PC-3 (cell line): ENCODE measurements at regions not wholly inside any gene's neighbourhood (a gene's known extent, or its start where the extent isn't known, plus 50 kb on each side); places are given as distances from the start of the nearest gene placed in this dataset.

ENCODE experiments used
- ATAC-seq: fragments of 200-7000 bp; cut with Tn5 transposase; 2 replicates; pipeline ENCODE4 v1.9.1; 2020; ENCODE audit warnings: mild to moderate bottlenecking, moderate library complexity
- BruUV-seq: library from RNA; stranded (reverse); fragments of 400-500 nt; replicated peaks from 2 replicates; lab custom pipeline; 2021; lab: Mats Ljungman, UMichigan
- CTCF ChIA-PET: fragments of 300-600 bp; sonication (Branson Sonifier 250); formaldehyde crosslinking; loops from one replicate; lab custom pipeline; 2022; ENCODE audit warnings: antibody characterized with exemption; lab: Charles Lee
- POLR2A ChIA-PET: fragments of 300-600 bp; sonication (Branson Sonifier 250); formaldehyde crosslinking; loops from one replicate; lab custom pipeline; 2022; ENCODE audit warnings: antibody characterized with exemption; ENCODE audit not compliant: unreplicated experiment; lab: Charles Lee
- DNase-seq: peaks from one replicate; pipeline ENCODE4 v3.0.0-alpha.2; 2015
- H2AFZ ChIP-seq: fragments of 300-600 bp; sonication (generic); 2 replicates; pipeline ENCODE4 v1.6.0; 2016; ENCODE audit warnings: antibody characterized with exemption, low read length
- H3F3A ChIP-seq: fragments of 300-600 bp; sonication (generic); one replicate; pipeline ENCODE4 v1.6.0; 2017; ENCODE audit warnings: antibody characterized with exemption, low read length, control low read depth, mild to moderate bottlenecking; ENCODE audit not compliant: unreplicated experiment
- H3K27ac ChIP-seq: fragments of 300-600 bp; sonication (generic); 2 replicates; pipeline ENCODE4 v1.5.1; 2016; ENCODE audit warnings: mild to moderate bottlenecking, low read length
- H3K27me3 ChIP-seq: fragments of 300-600 bp; sonication (generic); 2 replicates; pipeline ENCODE4 v1.6.1; 2016; ENCODE audit warnings: low read length, mixed read lengths
- H3K36me3 ChIP-seq: fragments of 300-600 bp; sonication (generic); 2 replicates; pipeline ENCODE4 v1.6.1; 2016; ENCODE audit warnings: low read depth, mixed run types, low read length, mixed read lengths
- H3K4me1 ChIP-seq: fragments of 300-600 bp; sonication (generic); 2 replicates; pipeline ENCODE4 v1.5.1; 2016; ENCODE audit warnings: low read length; ENCODE audit not compliant: insufficient read depth
- H3K4me2 ChIP-seq: fragments of 300-600 bp; sonication (generic); 2 replicates; pipeline ENCODE4 v1.6.0; 2016; ENCODE audit warnings: low read length
- H3K4me3 ChIP-seq: fragments of 300-600 bp; sonication (generic); 2 replicates; pipeline ENCODE4 v1.5.1; 2016; ENCODE audit warnings: mild to moderate bottlenecking, low read length, mixed read lengths
- H3K79me2 ChIP-seq: fragments of 300-600 bp; sonication (generic); 2 replicates; pipeline ENCODE4 v1.6.1; 2017; ENCODE audit warnings: low read length, mixed read lengths
- H3K9ac ChIP-seq: fragments of 300-600 bp; sonication (generic); 2 replicates; pipeline ENCODE4 v1.6.0; 2016; ENCODE audit warnings: mild to moderate bottlenecking, low read length
- H3K9me2 ChIP-seq: fragments of 300-600 bp; sonication (generic); replicated peaks from 2 replicates; pipeline ENCODE4 v1.6.1; 2016; ENCODE audit warnings: mixed run types, low read length, mixed read lengths
- H3K9me3 ChIP-seq: fragments of 300-600 bp; sonication (generic); 2 replicates; pipeline ENCODE4 v1.6.1; 2016; ENCODE audit warnings: low read length, mixed read lengths
- H4K20me1 ChIP-seq: fragments of 300-600 bp; sonication (generic); 2 replicates; pipeline ENCODE4 v1.6.1; 2016; ENCODE audit warnings: low read length, mixed read lengths
- CTCF ChIP-seq: fragments of 300-600 bp; sonication (generic); conservative IDR thresholded peaks from 2 replicates; pipeline ENCODE4 v1.5.1; 2017; ENCODE audit warnings: antibody characterized with exemption, low read depth, mild to moderate bottlenecking, low read length
- EZH2 ChIP-seq: fragments of 300-600 bp; sonication (generic); IDR thresholded peaks from one replicate; pipeline ENCODE4 v1.6.1; 2017; ENCODE audit warnings: antibody characterized with exemption, mild to moderate bottlenecking, low read length; ENCODE audit not compliant: unreplicated experiment
- EZH2phosphoT487 ChIP-seq: fragments of 300-600 bp; sonication (generic); IDR thresholded peaks from 2 replicates; pipeline ENCODE4 v1.6.1; 2018; ENCODE audit warnings: mild to moderate bottlenecking, antibody characterized with exemption, low read length, borderline replicate concordance
- intact Hi-C: fragments of 100-400 bp; cut with micrococcal nuclease; formaldehyde crosslinking; loops from 2 replicates; pipeline ENCODE4 v1.9.0; 2023

- ChIA-PET POLR2A (no interaction called here), CTCF (no interaction called here)
- intact Hi-C loops = no loop called here
- Histone ChIP-seq H4K20me1 (no peaks in the 10 kb centered on the region), H3K27me3 (no peaks in the 10 kb centered on the region), H3F3A (no peaks in the 10 kb centered on the region), H3K36me3 (no peaks in the 10 kb centered on the region), H3K9ac (no peak overlapping the region), H3K79me2 (no peaks in the 10 kb centered on the region), H3K4me1 (no peaks in the 10 kb centered on the region), H2AFZ (no peak overlapping the region), H3K27ac (no peak overlapping the region), H3K4me2 (no peak overlapping the region), H3K4me3 (no peak overlapping the region), H3K9me3 (no peaks in the 10 kb centered on the region), H3K9me2 (no peaks in the 10 kb centered on the region)
- DNase-seq = no peak
- ATAC-seq = no peak
- no peak for TF ChIP-seq EZH2phosphoT487
- TF ChIP-seq CTCF = no peak
- TF ChIP-seq EZH2 = no peak
- BruUV-seq = no TSS peak
These were observed 126.7 kb upstream of the GMNC start for GRCh38 chr3:190989218-190989617.

DNA sequence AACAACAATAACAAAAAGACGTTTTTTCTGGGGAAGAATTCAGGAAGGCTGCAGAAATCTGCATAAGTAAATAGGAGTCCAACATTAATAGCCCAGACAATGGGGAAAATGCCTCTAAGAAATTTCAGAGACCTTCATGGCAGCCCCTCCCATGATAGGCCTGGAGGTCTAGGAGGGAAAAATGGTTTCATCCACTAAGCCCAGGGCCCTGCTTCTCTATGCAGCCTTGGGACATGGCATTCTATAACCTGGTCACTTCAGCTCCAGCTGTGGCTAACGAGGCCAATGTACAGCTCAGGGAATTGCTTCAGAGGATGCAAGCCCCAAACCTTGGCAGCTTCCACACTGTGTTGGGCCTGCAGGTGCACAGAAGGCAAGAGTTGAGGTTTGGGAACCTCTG is 125.6 kb upstream of the GMNC start:
- no peaks in the 10 kb centered on the region for H3K79me2 ChIP-seq
- no peaks in the 10 kb centered on the region for H4K20me1 ChIP-seq
- H3K9me3 ChIP-seq = no peaks in the 10 kb centered on the region
- ATAC-seq (no peak), DNase-seq (no peak)
- intact Hi-C loops = no loop called here
- no peaks in the 10 kb centered on the region for H3F3A ChIP-seq
- H3K9ac ChIP-seq = no peak overlapping the region
- BruUV-seq = no TSS peak
- no peaks in the 10 kb centered on the region for H3K36me3 ChIP-seq
- H3K27ac ChIP-seq = no peak overlapping the region
- no peak for TF ChIP-seq EZH2phosphoT487
- TF ChIP-seq EZH2 = no peak
- no peak for TF ChIP-seq CTCF
- H3K4me3 ChIP-seq = no peak overlapping the region
- no peak overlapping the region for H3K4me2 ChIP-seq
- ChIA-PET POLR2A (no interaction called here), CTCF (no interaction called here)
- H3K27me3 ChIP-seq = no peaks in the 10 kb centered on the region
- H3K4me1 ChIP-seq = no peaks in the 10 kb centered on the region
- H2AFZ ChIP-seq = no peak overlapping the region
- H3K9me2 ChIP-seq = no peaks in the 10 kb centered on the region

DNA sequence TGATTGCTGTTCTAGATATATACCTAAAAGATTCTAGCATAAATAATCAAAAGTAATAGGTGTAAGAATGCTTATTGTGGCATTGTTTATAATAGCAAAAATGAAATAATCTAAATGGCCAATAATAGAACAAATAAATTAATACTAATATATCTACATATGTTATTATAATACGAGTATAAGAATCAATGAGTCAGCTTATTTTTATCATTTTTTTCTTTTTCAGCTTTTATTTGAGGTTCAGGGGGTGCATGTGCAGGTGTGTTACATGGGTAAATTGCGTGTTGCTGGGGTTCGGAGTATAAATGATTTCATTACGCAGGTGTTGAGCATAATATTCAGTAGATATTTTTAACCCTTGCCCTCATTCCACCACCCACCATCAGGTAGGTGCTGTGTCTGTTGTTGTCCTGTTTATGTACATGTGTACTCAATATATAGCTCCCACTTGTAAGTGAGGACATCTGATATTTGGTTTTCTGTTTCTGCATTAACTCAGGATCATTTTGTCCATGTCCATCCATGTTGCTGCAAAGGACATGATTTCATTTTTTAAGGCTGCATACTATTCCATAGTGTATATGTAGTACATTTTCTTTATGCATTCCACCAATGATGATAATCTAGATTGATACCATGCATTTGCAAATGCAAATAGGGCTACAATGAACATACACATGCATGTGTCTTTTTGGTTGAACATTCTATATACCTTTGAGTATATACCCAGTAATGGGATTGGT is 122.2 kb upstream of the GMNC start:
- ChIA-PET POLR2A (no interaction called here), CTCF (no interaction called here)
- Histone ChIP-seq H2AFZ (no peak overlapping the region), H3K9me3 (no peaks in the 10 kb centered on the region), H3K79me2 (no peaks in the 10 kb centered on the region), H3K4me2 (no peak overlapping the region), H3K36me3 (no peaks in the 10 kb centered on the region), H3K27ac (no peak overlapping the region), H3K27me3 (no peaks in the 10 kb centered on the region), H4K20me1 (no peaks in the 10 kb centered on the region), H3K9ac (no peak overlapping the region), H3K9me2 (no peaks in the 10 kb centered on the region), H3K4me3 (no peak overlapping the region), H3K4me1 (no peaks in the 10 kb centered on the region), H3F3A (no peaks in the 10 kb centered on the region)
- no peak for DNase-seq
- no TSS peak for BruUV-seq
- intact Hi-C loops = no loop called here
- no peak for TF ChIP-seq EZH2phosphoT487
- ATAC-seq = no peak
